HUES48 (cell line): ENCODE measurements at regions not wholly inside any gene's neighbourhood (a gene's known extent, or its start where the extent isn't known, plus 50 kb on each side); places are given as distances from the start of the nearest gene placed in this dataset.
A peak's percentile ranks its signal among the peaks of the same experiment; 100 is the strongest.

ENCODE experiments used
- H3K27ac ChIP-seq: one replicate; pipeline ENCODE4 v1.7.0; 2013; ENCODE audit warnings: low read depth, low read length, inconsistent platforms
- H3K27me3 ChIP-seq: 2 replicates; pipeline ENCODE4 v1.6.1; 2013; ENCODE audit warnings: mild to moderate bottlenecking, low read length; ENCODE audit not compliant: control insufficient read depth, insufficient read depth
- H3K36me3 ChIP-seq: 2 replicates; pipeline ENCODE4 v1.6.1; 2013; ENCODE audit warnings: low read length; ENCODE audit not compliant: control insufficient read depth, insufficient read depth
- H3K4me1 ChIP-seq: 2 replicates; pipeline ENCODE4 v1.6.1; 2013; ENCODE audit warnings: mild to moderate bottlenecking, low read length; ENCODE audit not compliant: control insufficient read depth, insufficient read depth
- H3K4me3 ChIP-seq: 2 replicates; pipeline ENCODE4 v1.5.1; 2013; ENCODE audit warnings: mild to moderate bottlenecking, low read depth, low read length
- H3K9ac ChIP-seq: 2 replicates; pipeline ENCODE4 v1.6.1; 2013; ENCODE audit warnings: mild to moderate bottlenecking, low read depth, low read length, moderate library complexity
- H3K9me3 ChIP-seq: 2 replicates; pipeline ENCODE4 v1.6.1; 2013; ENCODE audit warnings: low read length; ENCODE audit not compliant: control insufficient read depth, insufficient read depth

GRCh38 chr4:36547383-36547782 is 266.0 kb downstream of the DTHD1 start:
- no peak overlapping the region for H3K9ac ChIP-seq
- H3K27ac ChIP-seq = no peak overlapping the region
- H3K9me3 ChIP-seq = no peaks in the 10 kb centered on the region
- H3K4me1 ChIP-seq = peaks cover 21% of the 10 kb centered on the region
- H3K36me3 ChIP-seq = no peaks in the 10 kb centered on the region
- H3K4me3 ChIP-seq = no peak overlapping the region
- H3K27me3 ChIP-seq = no peaks in the 10 kb centered on the region

- no peak overlapping the region for H3K4me3 ChIP-seq
- H3K9ac ChIP-seq = no peak overlapping the region
- no peak overlapping the region for H3K27ac ChIP-seq
- no peaks in the 10 kb centered on the region for H3K9me3 ChIP-seq
- H3K36me3 ChIP-seq = no peaks in the 10 kb centered on the region
- peaks cover 21% of the 10 kb centered on the region for H3K4me1 ChIP-seq
- no peaks in the 10 kb centered on the region for H3K27me3 ChIP-seq
Observed at GRCh38 chr4:36549252-36549651, 267.8 kb downstream of the DTHD1 start.

- no peaks in the 10 kb centered on the region for H3K36me3 ChIP-seq
- no peaks in the 10 kb centered on the region for H3K9me3 ChIP-seq
- peaks cover 21% of the 10 kb centered on the region for H3K4me1 ChIP-seq
- no peak overlapping the region for H3K27ac ChIP-seq
- H3K9ac ChIP-seq = no peak overlapping the region
- no peak overlapping the region for H3K4me3 ChIP-seq
- H3K27me3 ChIP-seq = no peaks in the 10 kb centered on the region
Observed at GRCh38 chr4:36549992-36550391, 268.6 kb downstream of the DTHD1 start.

- H3K36me3 ChIP-seq = no peaks in the 10 kb centered on the region
- no peak overlapping the region for H3K4me3 ChIP-seq
- H3K4me1 ChIP-seq = peaks cover 24% of the 10 kb centered on the region
- H3K9ac ChIP-seq = no peak overlapping the region
- peak overlapping the region; percentile 78 for H3K27ac ChIP-seq
- no peaks in the 10 kb centered on the region for H3K9me3 ChIP-seq
- H3K27me3 ChIP-seq = no peaks in the 10 kb centered on the region
Observed at GRCh38 chr4:36551697-36552214, 270.3 kb downstream of the DTHD1 start.

- H3K4me3 ChIP-seq = no peak overlapping the region
- no peaks in the 10 kb centered on the region for H3K9me3 ChIP-seq
- H3K9ac ChIP-seq = no peak overlapping the region
- no peak overlapping the region for H3K27ac ChIP-seq
- H3K4me1 ChIP-seq = peaks cover 31% of the 10 kb centered on the region
- H3K27me3 ChIP-seq = no peaks in the 10 kb centered on the region
- no peaks in the 10 kb centered on the region for H3K36me3 ChIP-seq
Observed at GRCh38 chr4:36553029-36553428, 271.6 kb downstream of the DTHD1 start.

GRCh38 chr4:36553453-36553852 is 272.0 kb downstream of the DTHD1 start:
- Histone ChIP-seq H3K9me3 (no peaks in the 10 kb centered on the region), H3K27me3 (no peaks in the 10 kb centered on the region), H3K9ac (no peak overlapping the region), H3K36me3 (no peaks in the 10 kb centered on the region), H3K27ac (no peak overlapping the region), H3K4me1 (peaks cover 31% of the 10 kb centered on the region), H3K4me3 (no peak overlapping the region)

- H3K27ac ChIP-seq = peak overlapping the region; percentile 28
- H3K9ac ChIP-seq = no peak overlapping the region
- H3K9me3 ChIP-seq = no peaks in the 10 kb centered on the region
- peak overlapping the region; percentile 21; the same call in 1 of the 2 replicates for H3K4me3 ChIP-seq
- H3K27me3 ChIP-seq = no peaks in the 10 kb centered on the region
- peaks cover 12% of the 10 kb centered on the region for H3K4me1 ChIP-seq
- no peaks in the 10 kb centered on the region for H3K36me3 ChIP-seq
Observed at GRCh38 chr4:36556984-36557383, 275.6 kb downstream of the DTHD1 start.

- H3K4me1 ChIP-seq = no peaks in the 10 kb centered on the region
- H3K36me3 ChIP-seq = no peaks in the 10 kb centered on the region
- no peak overlapping the region for H3K4me3 ChIP-seq
- no peak overlapping the region for H3K27ac ChIP-seq
- no peak overlapping the region for H3K9ac ChIP-seq
- no peaks in the 10 kb centered on the region for H3K27me3 ChIP-seq
- H3K9me3 ChIP-seq = no peaks in the 10 kb centered on the region
Observed at GRCh38 chr4:36568575-36568974, 287.2 kb downstream of the DTHD1 start.

GRCh38 chr4:36573441-36573840 is 292.0 kb downstream of the DTHD1 start:
- Histone ChIP-seq H3K9ac (no peak overlapping the region), H3K27ac (no peak overlapping the region), H3K4me1 (no peaks in the 10 kb centered on the region), H3K27me3 (no peaks in the 10 kb centered on the region), H3K9me3 (no peaks in the 10 kb centered on the region; the same call in 1 of the 2 replicates), H3K36me3 (no peaks in the 10 kb centered on the region), H3K4me3 (no peak overlapping the region)

- Histone ChIP-seq H3K4me3 (no peak overlapping the region), H3K4me1 (no peaks in the 10 kb centered on the region), H3K27ac (no peak overlapping the region), H3K9me3 (no peaks in the 10 kb centered on the region; the same call in 1 of the 2 replicates), H3K27me3 (no peaks in the 10 kb centered on the region), H3K36me3 (no peaks in the 10 kb centered on the region), H3K9ac (no peak overlapping the region)
Observed at GRCh38 chr4:36574816-36575215, 293.4 kb downstream of the DTHD1 start.

GRCh38 chr4:36582198-36582597 is 300.8 kb downstream of the DTHD1 start:
- peaks cover 8% of the 10 kb centered on the region for H3K9me3 ChIP-seq
- no peak overlapping the region for H3K4me3 ChIP-seq
- no peaks in the 10 kb centered on the region for H3K27me3 ChIP-seq
- H3K9ac ChIP-seq = no peak overlapping the region
- no peak overlapping the region for H3K27ac ChIP-seq
- H3K4me1 ChIP-seq = no peaks in the 10 kb centered on the region
- H3K36me3 ChIP-seq = no peaks in the 10 kb centered on the region
